Activated CD4-positive, alpha-beta T cell treated with anti-CD3 and anti-CD28 coated beads, Interleukin-10, Interleukin-2, amounts not matched to agents 100 ng/mL and 50 ng/mL, durations not matched to agents 16 hours and 8 hours (primary cell): ENCODE measurements at regions not wholly inside any gene's neighbourhood (a gene's known extent, or its start where the extent isn't known, plus 50 kb on each side); places are given as distances from the start of the nearest gene placed in this dataset.

ENCODE experiments used
- DNase-seq: peaks from one replicate; pipeline ENCODE4 v3.0.0-alpha.2; 2020

DNA sequence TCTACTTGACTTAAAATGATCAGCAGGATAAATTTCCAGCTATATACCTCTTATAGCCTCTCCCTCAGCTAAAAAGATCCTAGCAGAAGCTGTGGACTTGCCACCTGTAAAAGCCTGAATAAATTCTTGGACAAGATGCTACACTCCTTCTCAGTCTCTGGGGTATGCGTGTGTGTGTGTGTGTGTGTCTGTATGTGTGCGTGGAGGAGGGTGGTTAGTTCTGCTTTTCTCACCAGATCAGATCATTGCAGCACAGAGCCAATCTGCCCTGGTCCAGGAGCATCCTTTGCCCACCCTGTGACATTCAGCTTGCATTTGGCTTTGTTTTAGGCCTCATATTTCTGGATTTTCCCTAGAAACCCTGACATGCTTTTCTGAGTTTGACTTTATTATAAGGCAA lies 438.3 kb downstream of the RFC3 start:
- DNase-seq: no peak

DNA sequence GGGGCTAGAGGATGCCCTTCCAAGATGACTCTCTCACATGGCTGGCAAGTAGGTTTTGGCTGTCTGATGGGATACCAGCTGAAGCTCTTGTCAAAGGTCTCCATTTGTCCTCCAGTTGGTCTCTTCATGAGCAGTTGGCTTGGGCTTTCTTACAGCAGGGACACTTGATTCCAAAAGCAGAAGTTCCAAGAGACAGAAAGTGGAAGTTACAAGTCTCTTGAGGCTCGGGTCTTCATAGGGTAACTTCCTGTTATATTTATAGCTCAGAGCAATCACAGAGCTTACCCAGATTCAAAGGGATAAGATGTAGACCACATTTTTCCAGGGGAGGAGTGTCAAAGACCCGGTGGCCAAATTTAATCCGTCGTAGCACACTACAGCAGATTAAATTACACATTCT lies 440.0 kb downstream of the RFC3 start:
- no peak for DNase-seq

DNA sequence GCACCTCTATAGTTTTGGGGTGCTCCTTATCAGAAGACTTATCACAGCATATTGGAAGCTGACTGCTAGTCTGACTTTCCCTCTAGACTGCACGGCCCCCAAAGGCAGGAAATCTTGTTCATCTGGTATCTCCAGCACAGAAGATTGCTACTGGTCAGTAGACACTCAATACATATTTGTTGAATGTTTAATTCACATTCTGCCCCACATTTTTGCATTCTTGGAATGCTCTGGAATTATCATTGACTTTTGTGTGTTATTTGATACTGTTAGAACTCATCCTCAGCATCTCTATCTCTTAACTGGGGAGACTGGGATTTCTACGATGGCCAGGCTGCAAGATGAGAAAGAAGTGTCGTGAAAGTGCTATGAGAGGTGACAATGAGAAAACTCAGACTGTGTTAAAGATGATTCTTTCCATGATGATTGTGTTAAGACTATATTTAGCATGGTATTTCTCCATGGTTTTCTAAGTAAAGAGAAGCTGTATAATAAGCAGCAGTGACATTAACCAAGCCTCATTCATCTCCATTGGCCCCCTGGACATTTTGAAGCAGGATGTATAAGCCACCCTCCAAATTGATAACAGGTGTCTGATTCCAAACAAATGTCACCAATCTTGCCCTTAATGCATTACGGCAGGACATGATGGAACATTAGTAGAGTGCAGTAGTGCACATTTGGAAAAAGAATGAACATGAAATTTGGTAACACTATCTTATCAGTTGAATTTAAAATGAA lies 440.9 kb downstream of the RFC3 start:
- DNase-seq: no peak

DNA sequence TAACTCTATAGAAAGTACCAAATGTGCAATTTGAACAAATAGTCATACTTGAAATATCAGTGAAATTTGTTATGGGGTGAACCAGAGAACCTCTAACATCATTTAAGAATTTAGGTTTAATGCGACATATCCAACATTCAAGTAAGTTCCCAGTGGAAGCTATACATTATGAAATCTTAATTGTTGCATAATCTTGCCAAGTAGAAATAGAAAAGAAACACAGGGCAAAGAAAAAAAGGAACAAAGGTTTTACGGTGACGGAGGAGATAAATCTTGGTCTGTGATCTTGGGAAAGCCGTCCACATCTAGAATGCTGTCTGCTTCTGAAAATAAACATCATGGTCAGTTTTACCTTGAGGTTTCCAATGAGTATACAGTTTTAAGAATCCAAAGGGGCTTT lies 445.7 kb downstream of the RFC3 start:
- no peak for DNase-seq

DNA sequence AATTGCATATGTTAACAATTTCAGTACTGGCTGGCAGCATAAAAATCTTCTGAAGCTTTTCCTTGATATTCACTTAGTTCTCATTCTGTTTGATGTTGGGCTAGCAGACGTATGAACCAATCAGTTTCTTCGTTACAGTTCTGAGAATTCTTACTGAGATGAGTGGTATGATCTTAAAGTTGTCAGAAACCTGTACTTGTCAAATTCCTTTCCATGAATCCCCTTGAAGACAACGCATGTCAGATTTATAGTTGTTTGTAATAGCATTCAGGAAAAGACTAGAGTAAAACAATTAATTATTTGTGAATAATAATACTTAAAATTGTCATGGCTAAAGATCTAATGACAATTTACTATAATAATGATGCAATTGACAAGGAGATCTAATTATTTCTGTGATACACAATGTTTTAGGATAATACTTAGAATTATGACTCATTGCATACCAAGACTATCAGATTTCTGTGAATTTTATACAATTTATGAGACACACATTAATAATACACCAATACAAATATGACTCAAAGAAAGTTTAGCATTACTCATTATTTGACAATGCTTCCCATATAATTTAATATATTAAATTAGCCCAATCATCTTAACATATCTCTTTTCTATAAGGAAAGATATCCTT lies 447.2 kb downstream of the RFC3 start:
- DNase-seq: no peak

DNA sequence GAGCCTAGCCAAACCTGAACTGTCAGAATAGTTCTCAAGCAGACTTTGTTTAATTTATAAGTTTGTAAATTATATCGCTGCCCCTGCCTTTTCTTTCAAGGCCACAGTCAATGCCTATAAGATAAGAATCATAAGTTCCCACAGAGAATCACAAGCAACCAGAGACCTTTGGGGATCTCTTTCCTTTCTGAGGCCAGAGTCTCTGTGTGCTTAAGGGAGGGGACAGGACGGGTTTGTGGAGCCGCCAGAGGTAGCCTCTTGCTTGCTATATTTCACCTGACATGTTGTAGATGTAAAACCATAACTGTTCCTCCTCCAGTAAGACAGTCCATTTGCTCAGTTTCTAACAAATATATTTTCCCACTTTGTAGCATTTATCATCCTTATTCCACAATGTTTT lies 458.8 kb downstream of the RFC3 start:
- DNase-seq: no peak

DNA sequence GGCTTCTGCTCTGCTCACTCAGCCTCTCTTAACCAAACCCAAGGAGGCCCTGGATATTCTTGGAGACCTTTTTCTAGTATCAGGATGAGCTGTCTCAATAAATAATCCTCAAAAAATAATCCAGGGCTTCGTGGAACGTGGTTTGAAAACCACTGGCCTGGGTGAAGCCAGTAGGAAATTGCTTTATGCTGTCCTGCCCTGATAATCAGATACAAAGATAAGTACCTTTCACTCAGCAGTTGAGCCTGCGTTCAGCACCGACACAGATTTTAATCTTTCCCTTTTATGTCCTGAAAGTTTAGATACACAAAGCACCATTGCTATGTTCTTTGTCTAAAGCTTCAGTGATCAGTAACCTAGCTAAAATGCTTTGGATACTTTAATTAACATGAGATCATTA lies 460.0 kb downstream of the RFC3 start:
- no peak for DNase-seq

DNA sequence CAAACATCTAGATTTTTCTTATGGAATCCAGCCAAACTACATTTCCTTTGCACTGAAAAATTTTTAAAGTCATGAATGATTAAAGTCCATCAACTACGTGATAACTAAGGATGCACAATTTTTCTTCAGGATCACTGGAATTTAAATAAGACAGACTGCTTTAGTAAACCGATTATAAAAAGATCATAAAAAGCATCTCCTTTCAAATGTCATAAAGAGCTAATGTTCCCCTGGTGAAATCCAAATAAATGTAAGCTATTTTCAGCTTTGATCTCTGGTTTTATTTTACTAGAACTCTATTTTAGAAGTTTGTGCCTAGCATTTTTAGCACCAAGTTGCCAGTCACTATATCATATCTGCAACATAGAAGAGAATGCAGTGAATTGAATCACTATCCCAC lies 460.8 kb downstream of the RFC3 start:
- DNase-seq: no peak

DNA sequence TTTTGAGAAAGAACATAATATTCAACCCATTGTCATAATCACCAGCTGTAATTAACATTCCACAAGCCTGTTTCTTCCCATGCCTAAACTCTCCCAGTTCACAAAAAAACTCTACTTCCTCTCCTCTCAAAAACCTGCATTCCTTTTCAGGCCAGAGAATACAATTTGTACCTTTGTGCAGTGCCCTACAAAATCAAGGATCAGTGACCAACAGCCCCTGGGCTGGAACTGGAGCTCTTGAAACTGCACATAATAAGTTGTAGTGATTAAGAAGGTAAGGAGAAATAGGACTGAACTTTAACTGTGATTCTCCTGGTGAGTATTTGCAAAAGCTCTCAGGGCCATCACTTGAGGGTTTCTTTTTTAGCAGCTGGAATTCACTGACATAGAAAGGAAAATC lies 472.7 kb downstream of the RFC3 start:
- no peak for DNase-seq

DNA sequence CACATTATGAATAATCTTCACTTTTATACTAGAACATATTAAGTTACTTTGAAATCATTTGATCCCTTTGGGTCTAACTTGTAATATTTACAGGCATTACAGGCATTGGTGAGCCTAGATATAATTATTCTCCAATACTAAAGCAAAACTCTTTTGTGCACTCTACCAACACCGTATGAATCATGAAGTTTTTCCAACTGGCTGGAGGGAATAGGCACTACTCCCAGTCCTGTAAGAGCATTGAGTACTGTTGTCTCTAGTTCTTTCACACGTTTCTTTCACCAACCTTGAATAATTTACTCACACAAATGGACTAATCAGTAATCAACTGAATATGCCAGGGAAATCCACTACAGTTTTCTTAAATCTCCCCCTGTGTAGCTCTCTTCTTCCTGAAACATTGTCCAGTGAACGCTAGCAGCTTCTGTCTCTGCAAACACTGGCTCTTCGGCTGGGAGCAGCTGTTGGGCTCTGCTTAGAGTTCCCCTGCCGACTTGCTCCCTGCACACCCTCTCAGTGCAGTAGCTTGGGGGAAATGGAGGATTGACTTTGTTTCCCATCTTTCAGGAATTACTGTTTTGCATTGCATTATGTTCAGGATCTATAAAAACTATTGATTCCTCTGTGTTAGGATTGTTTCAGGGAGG lies 476.7 kb downstream of the RFC3 start:
- no peak for DNase-seq

DNA sequence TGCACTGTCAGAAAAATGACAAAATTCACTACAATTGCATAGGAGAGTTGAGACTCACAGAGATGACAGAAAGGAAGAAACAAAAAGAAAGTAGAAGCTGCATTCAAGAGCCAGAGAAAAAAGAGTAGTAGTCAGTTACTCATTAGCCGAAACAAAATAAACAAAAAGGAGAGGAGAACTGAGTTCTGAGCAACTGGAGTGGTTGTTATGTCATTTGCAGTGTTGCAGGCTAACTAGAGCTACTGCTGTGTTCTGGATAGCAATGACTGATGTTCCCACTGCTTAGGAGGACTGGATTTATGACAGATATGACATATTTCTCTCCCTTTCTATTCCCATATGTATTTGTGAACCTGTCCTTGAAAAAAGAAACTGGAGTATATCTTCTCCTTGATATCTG lies 482.6 kb downstream of the RFC3 start:
- no peak for DNase-seq

DNA sequence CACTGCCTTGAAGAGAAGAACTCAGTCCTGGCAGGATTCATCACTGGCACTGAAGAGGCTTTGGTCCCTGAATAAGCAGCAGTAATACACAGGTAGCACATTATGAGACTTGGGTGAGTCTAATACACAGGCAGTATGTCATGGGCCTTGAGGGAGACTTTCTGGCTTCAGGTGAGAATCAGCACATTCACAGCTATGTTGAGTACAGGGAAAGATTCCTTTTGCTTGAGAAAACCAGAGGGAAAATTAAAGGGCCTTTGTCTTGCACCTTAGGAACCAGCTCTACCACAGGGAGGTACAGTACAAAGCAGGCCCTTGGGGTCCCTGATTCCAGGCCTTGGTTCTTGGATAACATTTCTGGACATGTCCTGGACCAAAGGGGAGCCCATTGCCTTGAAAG lies 484.6 kb downstream of the RFC3 start:
- no peak for DNase-seq

DNA sequence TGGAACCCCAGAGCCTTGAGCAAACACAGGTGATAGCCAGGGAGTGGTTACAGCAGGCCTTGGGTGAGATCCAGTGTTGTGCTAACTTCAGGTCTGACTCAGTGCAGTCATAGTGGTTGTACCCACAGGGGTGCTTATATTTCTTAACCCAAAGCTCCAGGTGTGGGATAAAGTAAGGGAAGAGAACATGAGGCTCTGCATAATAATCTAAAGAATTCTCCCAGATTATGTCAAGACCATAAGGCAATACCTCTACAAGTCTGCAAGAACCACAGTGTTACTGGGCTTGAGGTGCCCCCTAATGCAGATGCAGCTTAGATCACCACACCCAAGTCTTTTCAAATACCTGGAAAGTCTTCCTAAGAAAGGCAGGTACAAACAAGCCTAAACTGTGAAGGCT lies 485.4 kb downstream of the RFC3 start:
- no peak for DNase-seq

DNA sequence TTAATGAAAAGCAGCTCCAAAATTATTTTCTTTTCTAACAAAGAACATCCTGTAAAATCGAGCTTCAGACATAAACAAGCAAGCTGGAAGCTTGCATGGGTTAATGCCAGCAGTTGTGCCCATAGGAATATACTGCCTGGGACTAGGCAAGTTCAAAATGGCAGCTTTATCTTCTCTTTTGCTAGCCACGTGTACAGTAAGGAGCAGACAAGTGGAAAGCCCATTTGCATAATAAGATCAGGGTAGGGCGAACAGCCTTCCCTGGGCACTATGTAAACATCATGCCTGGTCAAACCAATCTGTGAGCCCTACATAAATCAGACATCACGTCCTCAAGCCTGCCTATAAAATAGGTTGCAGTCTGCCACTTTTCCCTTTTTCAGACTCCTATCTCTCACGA lies 489.7 kb downstream of the RFC3 start:
- no peak for DNase-seq

DNA sequence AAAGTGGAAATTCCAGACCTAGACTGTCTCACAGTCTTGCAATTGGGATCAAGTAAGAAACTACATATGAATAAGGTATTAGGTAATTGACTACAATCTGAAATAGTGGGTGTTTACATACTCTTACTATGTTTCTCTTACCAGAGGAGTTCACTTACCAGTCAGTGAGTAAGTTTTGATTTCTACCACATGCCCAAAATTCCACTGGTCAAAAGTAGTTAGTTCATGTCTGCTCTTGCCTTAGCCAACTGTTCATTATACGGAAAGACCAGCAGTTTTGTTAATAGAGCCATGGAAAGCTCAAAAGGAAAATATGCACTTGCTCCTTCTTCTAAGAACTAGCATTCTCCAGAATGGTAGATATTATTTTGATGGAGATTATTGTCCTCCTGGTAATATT lies 490.8 kb downstream of the RFC3 start:
- DNase-seq: no peak

DNA sequence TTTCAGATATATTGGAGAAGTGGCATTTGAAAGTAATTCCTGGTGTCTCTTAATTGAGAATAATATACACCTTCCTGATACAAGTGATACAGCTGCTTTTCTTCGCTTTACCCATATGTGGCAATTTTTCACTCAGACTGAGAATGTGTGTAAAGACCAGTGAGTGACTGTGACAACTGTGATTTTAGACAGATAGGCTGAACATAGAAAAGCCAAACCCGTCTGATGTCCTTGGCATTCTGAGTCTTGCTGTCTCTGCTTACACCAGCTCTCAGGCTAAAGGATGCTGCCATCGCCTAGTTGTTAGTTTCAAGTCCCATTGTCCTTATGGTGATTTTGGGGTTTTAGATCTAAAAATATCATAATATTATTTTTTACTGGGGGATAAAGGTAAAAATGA lies 492.6 kb downstream of the RFC3 start:
- no peak for DNase-seq

DNA sequence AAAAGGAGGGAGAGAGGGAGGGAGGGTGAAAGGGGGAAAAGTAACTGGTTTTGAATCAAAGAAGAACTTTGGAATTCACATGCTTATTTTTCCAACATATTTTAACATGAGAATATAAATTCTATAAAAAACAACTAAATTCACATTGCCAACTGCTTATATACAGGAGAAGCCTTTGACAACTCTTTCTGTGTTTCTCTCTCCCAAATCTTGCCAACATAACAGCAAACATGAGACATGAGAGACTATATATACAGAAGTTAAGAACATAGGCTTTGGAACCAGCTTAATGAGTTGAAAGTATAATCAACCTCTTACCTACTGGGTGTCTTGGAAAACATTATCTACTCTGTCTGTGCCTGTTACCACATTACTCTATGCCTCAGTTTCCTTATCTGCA lies 493.3 kb downstream of the RFC3 start:
- no peak for DNase-seq

DNA sequence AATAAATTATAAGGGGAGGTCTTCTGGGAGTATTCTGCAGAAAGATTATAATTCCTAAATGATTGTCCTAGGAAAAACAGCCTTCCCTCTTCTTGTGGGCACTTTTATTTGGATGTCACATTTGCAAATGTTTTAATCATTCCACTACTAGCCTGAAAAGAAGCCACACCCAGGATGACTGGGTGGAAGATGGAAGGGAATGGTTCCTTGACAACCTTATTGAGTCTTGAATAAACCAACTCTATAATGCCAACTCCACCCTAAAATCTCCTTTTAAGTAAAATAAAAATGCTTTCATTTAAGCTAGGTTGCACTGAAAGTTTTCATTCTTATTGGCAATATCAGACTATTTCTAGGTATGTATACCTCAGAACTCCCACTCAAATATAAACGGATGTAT lies 494.6 kb downstream of the RFC3 start:
- no peak for DNase-seq

DNA sequence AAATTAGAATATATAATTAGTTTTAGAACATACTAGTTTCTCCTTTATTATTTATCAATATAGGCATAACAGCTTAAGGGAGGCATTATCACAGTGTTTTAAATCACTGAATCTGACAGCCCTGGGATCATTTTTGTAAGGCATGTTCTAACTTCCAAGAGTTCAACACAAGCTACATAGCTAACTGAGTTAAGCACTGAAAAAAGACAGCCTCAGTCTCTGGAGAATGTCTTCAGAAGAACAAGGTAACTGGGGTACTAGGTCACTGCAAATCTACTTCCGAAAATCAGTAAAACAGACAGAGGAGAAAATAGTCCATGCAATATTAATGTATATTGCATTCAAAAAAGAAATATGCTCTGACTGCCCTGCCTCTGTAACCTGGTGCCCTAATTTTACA lies 502.1 kb downstream of the RFC3 start:
- DNase-seq: no peak

DNA sequence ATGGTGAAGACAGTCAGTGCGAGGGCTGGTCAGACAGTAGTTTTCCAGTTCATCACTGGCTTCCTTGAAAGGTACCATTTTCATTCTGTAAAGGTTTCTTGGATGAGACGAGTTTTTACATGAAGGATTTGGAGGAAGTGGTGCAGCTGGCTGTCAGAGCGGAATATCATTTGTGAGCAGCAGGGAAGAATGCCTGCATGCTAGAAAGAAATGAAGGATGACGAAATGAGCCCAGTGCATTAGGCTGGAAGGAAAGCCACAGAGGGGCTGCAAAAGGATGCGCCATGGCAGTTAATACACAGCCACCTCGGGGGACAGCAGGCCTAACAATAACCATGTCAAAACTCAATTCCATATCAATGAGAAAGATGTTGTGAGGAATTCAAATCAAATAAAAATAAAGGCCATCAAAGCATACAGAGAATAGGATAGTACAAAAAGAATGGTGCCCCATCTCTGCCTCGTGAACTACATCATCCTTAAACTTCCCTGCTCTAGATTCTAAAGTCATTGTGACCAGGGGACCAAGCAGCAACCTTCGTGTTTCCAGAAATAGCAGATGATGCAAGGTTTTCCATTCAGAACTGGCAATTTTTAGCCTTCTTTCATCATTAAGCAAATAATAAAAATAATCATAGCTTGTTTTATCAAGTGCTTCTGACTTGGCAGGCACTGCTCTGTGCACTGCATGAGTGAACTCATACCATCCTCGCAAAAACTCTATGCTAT lies 504.2 kb downstream of the RFC3 start:
- no peak for DNase-seq

DNA sequence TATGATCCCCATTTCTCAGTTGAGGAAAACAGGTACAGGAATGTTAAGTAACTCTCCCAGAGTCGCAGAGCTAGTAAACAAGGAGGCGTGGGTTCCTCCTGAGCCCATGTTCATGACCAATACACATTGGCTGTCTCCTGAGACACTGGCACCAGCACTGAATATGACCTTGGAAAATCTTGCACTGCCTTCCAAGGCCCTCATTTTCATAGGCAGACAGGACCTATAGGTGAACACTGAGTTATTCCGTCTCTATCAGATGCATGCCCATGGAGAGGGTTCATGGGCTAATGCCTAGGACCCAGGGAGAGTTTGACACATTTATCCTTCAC lies 504.8 kb downstream of the RFC3 start:
- DNase-seq: no peak

DNA sequence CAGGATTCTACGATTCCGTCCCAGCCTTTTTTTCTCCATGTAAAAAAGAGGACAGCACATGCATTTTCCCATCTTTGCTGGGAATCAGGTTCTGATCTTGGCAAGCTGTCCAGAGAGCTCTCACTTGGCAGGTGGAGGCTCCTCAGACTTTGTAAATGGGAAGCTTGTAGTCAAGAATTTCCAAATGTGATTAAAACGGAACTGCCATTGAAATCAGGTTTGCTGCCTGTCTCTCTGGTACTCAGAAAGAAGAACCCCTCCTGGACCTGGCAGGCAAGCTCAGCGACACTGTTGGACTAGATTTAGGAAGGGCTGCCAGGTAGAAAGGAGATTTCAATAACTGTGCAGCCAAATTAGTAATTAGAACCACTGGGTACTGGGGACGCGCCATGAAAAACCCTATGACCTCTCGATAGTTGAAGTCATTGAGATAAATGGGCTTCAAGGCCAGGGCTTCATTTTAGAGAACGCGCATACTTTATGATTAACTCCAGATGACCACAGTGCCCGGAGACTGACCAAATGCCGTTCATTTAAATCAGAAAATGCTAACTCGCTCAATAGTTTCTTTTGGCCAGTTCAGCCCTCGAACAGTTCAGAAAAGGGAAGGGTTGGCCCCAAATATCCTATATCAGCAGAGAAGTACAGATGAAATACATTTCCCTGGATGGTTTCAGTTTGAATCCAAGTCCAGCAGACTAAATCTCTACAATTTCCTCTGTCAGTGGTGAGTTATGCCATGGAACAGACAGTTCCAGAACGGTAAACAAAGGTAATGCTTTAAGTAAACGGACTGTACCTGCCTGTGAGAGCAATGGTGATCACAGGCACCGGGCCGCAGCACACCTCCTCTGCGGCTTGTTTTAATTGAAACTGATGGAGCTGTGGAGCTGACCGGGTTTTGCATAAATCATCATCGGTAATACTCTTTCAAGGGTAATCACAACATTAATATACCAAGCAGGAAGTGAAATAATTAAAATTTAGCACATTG lies 517.4 kb downstream of the RFC3 start:
- no peak for DNase-seq

DNA sequence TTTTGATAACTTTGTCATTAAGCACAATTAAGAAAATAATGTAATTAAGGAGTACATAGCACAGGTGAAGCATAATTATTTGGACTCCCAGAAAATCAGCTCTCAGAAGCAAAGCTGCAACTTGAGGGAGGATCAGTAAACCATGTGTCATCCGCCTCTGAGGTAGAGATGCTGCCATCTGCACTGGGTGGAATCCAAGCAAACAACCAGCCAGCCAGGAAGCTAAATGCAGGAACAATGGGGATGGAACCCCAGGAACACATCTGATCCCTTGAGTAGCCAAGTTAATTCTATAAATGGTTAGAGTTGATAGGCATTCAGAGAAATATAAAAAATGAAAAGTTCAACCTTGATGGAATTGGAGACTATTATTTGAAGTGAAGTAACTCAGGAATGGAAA lies 520.2 kb downstream of the RFC3 start:
- no peak for DNase-seq
